Gastroesophageal sphincter (tissue), 4 donors: ENCODE measurements at regions not wholly inside any gene's neighbourhood (a gene's known extent, or its start where the extent isn't known, plus 50 kb on each side); places are given as distances from the start of the nearest gene placed in this dataset.

ENCODE experiments used
- ATAC-seq: fragments of 150-250 bp; one replicate; pipeline ENCODE4 v1.9.1; 2016; ENCODE audit warnings: mild to moderate bottlenecking, moderate library complexity
- H3K27ac ChIP-seq, 4 donors: fragments of 200-600 bp; sonication (generic) in 3 of 4; 1 replicate in 3 of 4; 2 replicates in 1 of 4; pipeline ENCODE4 v1.5.1; 2016 to 2019
- H3K27me3 ChIP-seq: fragments of 200-600 bp; sonication (generic); one replicate; pipeline ENCODE4 v1.5.1; 2019
- H3K36me3 ChIP-seq, 2 donors: fragments of 200-600 bp; sonication (generic); one replicate each; pipeline ENCODE4 v1.5.1; 2019; ENCODE audit warnings: control low read depth in 1 of 2
- H3K4me1 ChIP-seq, 3 donors: fragments of 200-600 bp; sonication (generic); 1 replicate in 2 of 3; 2 replicates in 1 of 3; pipeline ENCODE4 v1.5.1; 2016 to 2019; ENCODE audit warnings: control low read depth in 2 of 3
- H3K4me3 ChIP-seq, 2 donors: fragments of 200-600 bp; sonication (generic); one replicate each; pipeline ENCODE4 v1.5.1; 2019; ENCODE audit warnings: mild to moderate bottlenecking in 1 of 2, moderate library complexity in 1 of 2
- H3K9me3 ChIP-seq, 3 donors: fragments of 200-600 bp; sonication (generic); one replicate each; pipeline ENCODE4 v1.5.1; 2017 to 2019; ENCODE audit warnings: control low read depth in 2 of 3
- EP300 ChIP-seq: sonication (generic); formaldehyde crosslinking; IDR thresholded peaks from one replicate; pipeline ENCODE4 v1.6.1; 2017; ENCODE audit warnings: antibody characterized with exemption, mild to moderate bottlenecking
- POLR2A ChIP-seq, 2 donors: fragments of 450-650 bp; IDR thresholded peaks; one replicate each; pipeline ENCODE4 v1.6.1; 2017; ENCODE audit warnings: antibody characterized with exemption in 2 of 2, mild to moderate bottlenecking in 2 of 2, moderate library complexity in 1 of 2
- POLR2AphosphoS5 ChIP-seq: sonication (generic); formaldehyde crosslinking; IDR thresholded peaks from one replicate; pipeline ENCODE4 v1.6.1; 2017; ENCODE audit warnings: antibody characterized with exemption
- WGBS, 2 donors: methylation state at CpG; one replicate each; pipeline ENCODE4 v1.1.5; 2018; ENCODE audit warnings: low coverage in 1 of 2; 5-methylcytosine and 5-hydroxymethylcytosine counted together
- TF ChIP-seq, protein P1 (sequence below), 4 experiments: fragments of 200-600 bp in 2 of 4; fragments of 450-650 bp in 2 of 4; sonication (generic) in 1 of 4; IDR thresholded peaks; one replicate each; pipeline ENCODE4 v1.5.1; 2017 to 2019; ENCODE audit warnings: antibody characterized with exemption in 4 of 4, mild to moderate bottlenecking in 2 of 4, moderate library complexity in 2 of 4

DNA sequence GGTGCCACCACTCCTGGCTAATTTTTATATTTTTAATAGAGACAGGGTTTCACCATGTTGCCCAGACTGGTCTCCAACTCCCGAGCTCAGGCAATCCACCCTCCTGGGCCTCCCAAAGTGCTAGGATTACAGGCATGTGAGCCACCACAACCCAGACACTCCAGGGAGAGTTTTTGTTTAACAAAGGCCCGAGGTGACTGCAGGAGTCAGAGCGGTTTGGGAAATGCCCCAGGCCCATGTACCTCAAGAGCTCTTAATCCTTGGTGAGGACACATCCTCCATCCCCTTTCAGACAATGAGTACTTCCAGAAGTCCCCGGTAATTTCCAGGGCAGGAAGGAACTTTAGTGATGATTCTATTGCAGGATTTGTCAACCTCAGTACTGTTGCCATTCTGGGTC, 176.0 kb downstream of the ESRRB start:
- Histone ChIP-seq H3K27me3 (peaks cover 2% of the 10 kb centered on the region), H3K4me3 (no peak overlapping the region), H3K27ac (no peak overlapping the region), H3K36me3 (no peaks in the 10 kb centered on the region), H3K4me1 (no peaks in the 10 kb centered on the region), H3K9me3 (no peaks in the 10 kb centered on the region)
- 40% methylated on average over 1 of the region's 4 CpGs; no CpG with 5 or more reads in 1 of the 2 donors for WGBS, 2 donors
- ATAC-seq = no peak
- TF ChIP-seq, protein P1, sequence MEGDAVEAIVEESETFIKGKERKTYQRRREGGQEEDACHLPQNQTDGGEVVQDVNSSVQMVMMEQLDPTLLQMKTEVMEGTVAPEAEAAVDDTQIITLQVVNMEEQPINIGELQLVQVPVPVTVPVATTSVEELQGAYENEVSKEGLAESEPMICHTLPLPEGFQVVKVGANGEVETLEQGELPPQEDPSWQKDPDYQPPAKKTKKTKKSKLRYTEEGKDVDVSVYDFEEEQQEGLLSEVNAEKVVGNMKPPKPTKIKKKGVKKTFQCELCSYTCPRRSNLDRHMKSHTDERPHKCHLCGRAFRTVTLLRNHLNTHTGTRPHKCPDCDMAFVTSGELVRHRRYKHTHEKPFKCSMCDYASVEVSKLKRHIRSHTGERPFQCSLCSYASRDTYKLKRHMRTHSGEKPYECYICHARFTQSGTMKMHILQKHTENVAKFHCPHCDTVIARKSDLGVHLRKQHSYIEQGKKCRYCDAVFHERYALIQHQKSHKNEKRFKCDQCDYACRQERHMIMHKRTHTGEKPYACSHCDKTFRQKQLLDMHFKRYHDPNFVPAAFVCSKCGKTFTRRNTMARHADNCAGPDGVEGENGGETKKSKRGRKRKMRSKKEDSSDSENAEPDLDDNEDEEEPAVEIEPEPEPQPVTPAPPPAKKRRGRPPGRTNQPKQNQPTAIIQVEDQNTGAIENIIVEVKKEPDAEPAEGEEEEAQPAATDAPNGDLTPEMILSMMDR (IDR thresholded peaks at IDR 0.05) = no peak
- TF ChIP-seq POLR2A (IDR thresholded peaks at IDR 0.05) (no peak), EP300 (no peak), POLR2AphosphoS5 (no peak)

DNA sequence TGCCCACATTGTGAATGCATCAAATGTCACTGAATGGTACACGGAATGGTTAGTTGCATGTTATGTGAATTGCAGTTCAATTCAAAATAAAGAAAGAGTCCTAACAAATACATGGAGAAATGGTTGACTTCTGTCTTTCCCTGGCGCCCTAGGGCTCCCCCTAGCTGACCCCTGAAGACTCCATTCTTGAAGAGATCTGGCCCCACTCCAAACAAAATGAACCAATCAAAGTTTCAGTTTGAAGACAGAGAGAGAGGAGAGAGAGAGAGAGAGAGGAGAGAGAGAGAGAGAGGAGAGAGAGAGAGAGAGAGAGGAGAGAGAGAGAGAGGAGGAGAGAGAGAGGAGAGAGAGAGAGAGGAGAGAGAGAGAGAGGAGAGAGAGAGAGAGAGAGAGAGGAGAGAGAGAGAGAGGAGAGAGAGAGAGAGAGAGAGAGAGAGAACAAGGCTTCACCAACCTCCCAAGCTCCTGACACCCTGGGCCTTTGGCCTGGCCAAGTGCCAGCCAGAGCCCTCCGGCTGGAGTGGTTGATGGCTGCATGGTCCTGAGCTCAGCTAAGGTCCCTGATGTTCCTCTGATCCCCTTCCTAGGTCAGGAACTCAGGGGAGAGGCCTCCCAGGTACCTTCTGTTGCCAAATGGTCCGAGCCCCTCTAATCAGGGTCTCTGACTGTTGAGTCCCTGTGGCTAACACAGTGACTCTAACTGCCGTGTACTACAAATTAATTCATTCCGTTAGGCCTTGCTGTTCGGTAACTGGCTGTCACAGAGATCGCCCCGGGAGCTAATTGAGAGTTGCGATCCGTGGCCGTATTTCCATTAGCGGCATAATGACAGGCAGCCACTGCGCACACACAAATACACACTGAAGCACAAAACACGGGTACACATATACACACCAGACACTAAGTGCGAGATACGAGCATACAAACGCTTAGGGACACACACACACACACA, 188.8 kb downstream of the ESRRB start:
- Histone ChIP-seq H3K4me3 (no peak overlapping the region), H3K4me1 (no peaks in the 10 kb centered on the region), H3K9me3 (no peaks in the 10 kb centered on the region), H3K27ac (no peak overlapping the region), H3K36me3 (no peaks in the 10 kb centered on the region), H3K27me3 (no peaks in the 10 kb centered on the region)
- 68 to 77% methylated on average over 7 to 12 of the region's 18 CpGs for WGBS, 2 donors
- no peak for TF ChIP-seq POLR2A (IDR thresholded peaks at IDR 0.05)
- ATAC-seq = no peak

DNA sequence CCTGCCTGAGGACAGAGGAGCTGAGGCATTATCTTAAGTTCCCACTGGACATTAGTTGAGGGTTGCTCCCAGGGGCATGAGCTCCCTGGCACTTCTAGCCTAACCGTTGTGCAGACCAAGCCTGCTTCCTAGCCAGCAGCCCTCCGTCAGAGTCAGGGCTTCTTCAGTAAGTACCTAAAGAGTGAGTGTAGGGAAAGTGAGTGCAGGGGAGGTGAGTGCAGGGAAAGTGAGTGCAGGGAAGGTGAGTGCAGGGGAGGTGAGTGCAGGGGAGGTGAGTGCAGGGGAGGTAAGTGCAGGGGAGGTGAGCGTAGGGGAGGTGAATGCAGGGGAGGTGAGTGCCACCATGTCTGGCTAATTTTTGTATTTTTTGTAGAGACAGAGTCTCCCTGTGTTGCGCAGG, 190.5 kb downstream of the ESRRB start:
- Histone ChIP-seq H3K4me1 (no peaks in the 10 kb centered on the region), H3K36me3 (no peaks in the 10 kb centered on the region), H3K27me3 (no peaks in the 10 kb centered on the region), H3K4me3 (no peak overlapping the region), H3K27ac (no peak overlapping the region), H3K9me3 (no peaks in the 10 kb centered on the region)
- 56 to 80% methylated on average over 1 to 2 of the region's 4 CpGs for WGBS, 2 donors
- TF ChIP-seq EP300 (no peak), POLR2AphosphoS5 (no peak), POLR2A (IDR thresholded peaks at IDR 0.05) (no peak)
- TF ChIP-seq, protein P1 (IDR thresholded peaks at IDR 0.05) = no peak
- no peak for ATAC-seq

DNA sequence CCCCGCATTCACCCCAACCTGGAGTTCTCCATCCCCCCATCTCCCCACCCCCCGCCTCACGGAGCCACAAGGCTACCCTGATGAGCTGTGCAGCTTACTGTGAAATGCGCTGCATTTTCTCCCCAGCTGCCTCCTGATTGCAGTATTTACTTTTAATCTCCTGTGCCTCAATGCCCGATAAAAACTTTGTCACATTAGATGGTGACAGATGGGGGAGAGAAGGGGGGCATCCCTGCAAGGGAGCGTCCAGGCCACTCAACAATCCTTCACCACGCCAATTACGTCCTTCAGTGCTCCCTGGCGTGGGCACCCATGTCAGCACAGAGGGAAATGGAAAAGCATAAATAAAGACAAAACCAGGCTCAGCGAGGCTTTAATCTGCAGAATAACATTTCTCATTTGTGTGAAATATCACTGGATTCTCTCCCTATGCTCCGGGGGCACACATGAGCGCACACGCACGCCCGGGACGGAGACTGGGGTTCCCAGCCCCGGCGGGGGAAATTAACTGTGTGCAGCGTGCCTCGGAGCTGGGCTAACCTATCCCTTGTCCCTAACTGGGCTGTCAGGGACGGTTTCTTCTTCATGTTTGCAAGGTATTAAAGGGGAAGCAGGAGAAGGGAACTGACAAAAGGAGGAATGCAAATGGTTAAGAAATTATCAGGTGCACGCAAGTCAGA, 186.7 kb upstream of the VASH1 start:
- peaks cover 0 to 4% (median 0%) of the 10 kb centered on the region in 3 donors for H3K4me1 ChIP-seq
- H3K27me3 ChIP-seq = peaks cover 42% of the 10 kb centered on the region
- H3K9me3 ChIP-seq = peaks cover 0 to 8% (median 0%) of the 10 kb centered on the region in 3 donors
- H3K36me3 ChIP-seq = no peaks in the 10 kb centered on the region
- no peak for ATAC-seq
- no peak for TF ChIP-seq POLR2AphosphoS5
- TF ChIP-seq, protein P1 (IDR thresholded peaks at IDR 0.05) = no peak
- TF ChIP-seq EP300 = no peak
- no peak for TF ChIP-seq POLR2A (IDR thresholded peaks at IDR 0.05)
- 17 to 19% methylated on average over 4 to 9 of the region's 22 CpGs for WGBS, 2 donors
- no peak overlapping the region for H3K4me3 ChIP-seq
- no peak overlapping the region for H3K27ac ChIP-seq

DNA sequence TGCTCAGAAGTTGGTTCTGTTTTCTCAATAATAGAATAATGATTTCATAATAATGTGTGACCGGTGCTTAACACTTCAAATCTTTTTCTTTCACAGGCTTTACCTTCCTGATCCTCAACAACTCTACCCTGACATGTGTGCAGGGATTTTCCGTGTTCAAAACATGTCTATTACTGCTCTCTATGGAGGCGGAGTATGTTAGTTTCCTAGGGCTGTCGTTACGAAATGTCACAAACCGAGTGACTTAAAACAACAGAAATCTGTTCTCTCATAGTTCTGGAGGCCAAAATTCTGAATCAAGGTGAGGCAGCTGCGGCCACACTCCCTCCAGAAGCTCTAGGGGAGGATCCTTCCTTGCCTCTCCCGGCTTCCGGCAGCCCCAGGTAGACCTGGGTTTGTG, 186.2 kb upstream of the VASH1 start:
- no peak for TF ChIP-seq POLR2AphosphoS5
- TF ChIP-seq POLR2A (IDR thresholded peaks at IDR 0.05) = no peak
- TF ChIP-seq, protein P1 (IDR thresholded peaks at IDR 0.05) = no peak
- no peak for TF ChIP-seq EP300
- Histone ChIP-seq H3K4me1 (peaks cover 0 to 4% (median 0%) of the 10 kb centered on the region in 3 donors), H3K27me3 (peaks cover 42% of the 10 kb centered on the region), H3K9me3 (peaks cover 0 to 8% (median 0%) of the 10 kb centered on the region in 3 donors), H3K36me3 (no peaks in the 10 kb centered on the region), H3K27ac (no peak overlapping the region), H3K4me3 (no peak overlapping the region)
- WGBS, 2 donors = 52 to 59% methylated on average over 5 to 9 of the region's 9 CpGs
- no peak for ATAC-seq
